ENCODE measurements at regions not wholly inside any gene's neighbourhood (a gene's known extent, or its start where the extent isn't known, plus 50 kb on each side); places are given as distances from the start of the nearest gene placed in this dataset.

- Histone ChIP-seq H3K9me3 (no peaks in the 10 kb centered on the region), H3K27ac (no peak overlapping the region), H3K4me1 (peaks cover 12 to 15% of the 10 kb centered on the region in 2 donors), H3K36me3 (no peaks in the 10 kb centered on the region), H3K4me3 (replicated peaks in 1 of 3) (no peak overlapping the region), H3K27me3 (no peaks in the 10 kb centered on the region)
- TF ChIP-seq, protein P1, sequence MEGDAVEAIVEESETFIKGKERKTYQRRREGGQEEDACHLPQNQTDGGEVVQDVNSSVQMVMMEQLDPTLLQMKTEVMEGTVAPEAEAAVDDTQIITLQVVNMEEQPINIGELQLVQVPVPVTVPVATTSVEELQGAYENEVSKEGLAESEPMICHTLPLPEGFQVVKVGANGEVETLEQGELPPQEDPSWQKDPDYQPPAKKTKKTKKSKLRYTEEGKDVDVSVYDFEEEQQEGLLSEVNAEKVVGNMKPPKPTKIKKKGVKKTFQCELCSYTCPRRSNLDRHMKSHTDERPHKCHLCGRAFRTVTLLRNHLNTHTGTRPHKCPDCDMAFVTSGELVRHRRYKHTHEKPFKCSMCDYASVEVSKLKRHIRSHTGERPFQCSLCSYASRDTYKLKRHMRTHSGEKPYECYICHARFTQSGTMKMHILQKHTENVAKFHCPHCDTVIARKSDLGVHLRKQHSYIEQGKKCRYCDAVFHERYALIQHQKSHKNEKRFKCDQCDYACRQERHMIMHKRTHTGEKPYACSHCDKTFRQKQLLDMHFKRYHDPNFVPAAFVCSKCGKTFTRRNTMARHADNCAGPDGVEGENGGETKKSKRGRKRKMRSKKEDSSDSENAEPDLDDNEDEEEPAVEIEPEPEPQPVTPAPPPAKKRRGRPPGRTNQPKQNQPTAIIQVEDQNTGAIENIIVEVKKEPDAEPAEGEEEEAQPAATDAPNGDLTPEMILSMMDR (IDR thresholded peaks at IDR 0.05): peak in 1 of 6 experiments; percentile 5
- no peak for TF ChIP-seq POLR2A (IDR thresholded peaks at IDR 0.05)
- DNase-seq: no peak
- intact Hi-C loops (cut with DNase I): no loop called here
- WGBS, 2 donors: 82 to 85% methylated on average over 3 of the region's 3 CpGs
These were observed 93.2 kb downstream of the CCDC185 start for GRCh38 chr1:223486366-223486765.

- Histone ChIP-seq H3K27ac (peak overlapping the region; percentile 64 to 69 (median 67)), H3K36me3 (no peaks in the 10 kb centered on the region), H3K27me3 (no peaks in the 10 kb centered on the region), H3K4me1 (peaks cover 12 to 15% of the 10 kb centered on the region in 2 donors), H3K9me3 (no peaks in the 10 kb centered on the region), H3K4me3 (replicated peaks in 1 of 3) (no peak overlapping the region)
- WGBS, 2 donors: 47 to 57% methylated on average over 10 of the region's 10 CpGs
- intact Hi-C loops (cut with DNase I): no loop called here
- TF ChIP-seq, protein P1 (IDR thresholded peaks at IDR 0.05): no peak
- no peak for DNase-seq
These were observed 94.0 kb downstream of the CCDC185 start for GRCh38 chr1:223486932-223487886.

- Histone ChIP-seq H3K36me3 (no peaks in the 10 kb centered on the region), H3K4me1 (peaks cover 12 to 15% of the 10 kb centered on the region in 2 donors), H3K27me3 (no peaks in the 10 kb centered on the region), H3K4me3 (replicated peaks in 1 of 3) (no peak overlapping the region), H3K9me3 (no peaks in the 10 kb centered on the region), H3K27ac (peak overlapping the region in 2 of 3 donors; percentile 64 to 67)
- peak; percentile 75 to 77 for DNase-seq
- intact Hi-C loops (cut with DNase I): no loop called here
- peak in 1 of 2 donors; percentile 10 for TF ChIP-seq POLR2A (IDR thresholded peaks at IDR 0.05)
- TF ChIP-seq, protein P1 (IDR thresholded peaks at IDR 0.05): no peak
- 27 to 57% methylated on average over 5 of the region's 5 CpGs for WGBS, 2 donors
These were observed 94.7 kb downstream of the CCDC185 start for GRCh38 chr1:223487887-223488259.

- TF ChIP-seq POLR2A (IDR thresholded peaks at IDR 0.05): no peak
- TF ChIP-seq, protein P1 (IDR thresholded peaks at IDR 0.05): no peak
- WGBS, 2 donors: 72 to 100% methylated on average over 3 to 5 of the region's 5 CpGs
- no peaks in the 10 kb centered on the region for H3K36me3 ChIP-seq
These were observed 96.2 kb downstream of the CCDC185 start for GRCh38 chr1:223489439-223489838.

DNA sequence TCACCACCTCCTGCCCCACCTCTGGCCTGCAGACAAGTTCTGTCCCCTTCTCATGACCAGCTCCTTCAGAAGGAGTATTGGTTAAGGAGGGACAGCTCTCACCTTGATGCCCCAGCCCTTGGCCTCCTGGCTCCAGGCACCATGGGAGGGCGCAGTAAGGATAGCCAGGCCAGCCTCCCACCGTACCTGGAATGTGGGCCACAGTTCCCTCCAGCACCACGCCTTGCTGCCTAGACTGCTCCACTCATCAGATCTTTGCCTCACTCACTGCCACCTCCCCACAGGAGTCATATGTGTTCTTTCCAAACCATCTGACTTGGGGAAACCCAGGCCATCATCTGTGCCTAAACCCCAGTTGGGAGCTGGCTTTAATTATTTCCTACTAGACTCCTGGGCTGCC, 97.0 kb downstream of the CCDC185 start:
- Histone ChIP-seq H3K27me3 (no peaks in the 10 kb centered on the region), H3K36me3 (no peaks in the 10 kb centered on the region), H3K9me3 (no peaks in the 10 kb centered on the region), H3K4me1 (peaks cover 12 to 15% of the 10 kb centered on the region in 2 donors), H3K4me3 (replicated peaks in 1 of 3) (no peak overlapping the region), H3K27ac (no peak overlapping the region)
- no peak for TF ChIP-seq POLR2A (IDR thresholded peaks at IDR 0.05)
- TF ChIP-seq, protein P1 (IDR thresholded peaks at IDR 0.05): no peak
- no peak for DNase-seq
- intact Hi-C loops (cut with DNase I): no loop called here
- 95 to 100% methylated on average over 3 of the region's 3 CpGs for WGBS, 2 donors

More at GRCh38 chr1:223489439-223489838, 96.2 kb downstream of the CCDC185 start:
- Histone ChIP-seq H3K4me3 (replicated peaks in 1 of 3) (no peak overlapping the region), H3K27me3 (no peaks in the 10 kb centered on the region), H3K4me1 (peaks cover 12 to 15% of the 10 kb centered on the region in 2 donors), H3K9me3 (no peaks in the 10 kb centered on the region), H3K27ac (no peak overlapping the region)
- intact Hi-C loops (cut with DNase I): no loop called here
- no peak for DNase-seq

Data from thyroid gland (tissue), 4 donors.